Naive thymus-derived CD4-positive, alpha-beta T cell (primary cell): ENCODE measurements at regions not wholly inside any gene's neighbourhood (a gene's known extent, or its start where the extent isn't known, plus 50 kb on each side); places are given as distances from the start of the nearest gene placed in this dataset.

Experiments
- ATAC-seq: fragments of 150-1000 bp; cut with Tn5 transposase; 2 replicates; pipeline ENCODE4 v1.10.0; 2021; ENCODE audit warnings: mild to moderate bottlenecking, moderate library complexity
- CTCF ChIA-PET: fragments of 350-600 bp; sonication (Branson Sonifier 250); formaldehyde crosslinking; loops from one replicate; lab custom pipeline; 2021; ENCODE audit warnings: antibody characterized with exemption; lab: Charles Lee
- POLR2A ChIA-PET: fragments of 350-600 bp; sonication (Branson Sonifier 250); formaldehyde crosslinking; loops from one replicate; lab custom pipeline; 2021; ENCODE audit warnings: antibody characterized with exemption, inconsistent platforms; lab: Charles Lee
- DNase-seq, 9 donors: peaks; one replicate each; pipeline versions ENCODE4 v3.0.0 to v3.0.0-alpha.2; 2020 to 2022; ENCODE audit warnings: mixed read lengths in 1 of 9
- H3K27ac ChIP-seq: one replicate; pipeline ENCODE4 v1.7.0; 2013; ENCODE audit warnings: mild to moderate bottlenecking, low read depth, low read length, moderate library complexity
- H3K27me3 ChIP-seq, 2 donors: one replicate each; pipeline ENCODE4 v1.7.0; 2013; ENCODE audit warnings: low read length in 2 of 2, mild to moderate bottlenecking in 2 of 2, moderate library complexity in 2 of 2; ENCODE audit not compliant: control insufficient read depth in 2 of 2, insufficient read depth in 2 of 2
- H3K36me3 ChIP-seq, 3 experiments: 1 replicate in 2 of 3; 2 replicates in 1 of 3; pipeline ENCODE4 v1.7.0; 2013; ENCODE audit warnings: low read length in 3 of 3, mild to moderate bottlenecking in 3 of 3, moderate library complexity in 1 of 3; ENCODE audit not compliant: insufficient read depth in 3 of 3, control insufficient read depth in 2 of 3
- H3K4me1 ChIP-seq, 2 donors: one replicate each; pipeline ENCODE4 v1.7.0; 2013; ENCODE audit warnings: low read length in 2 of 2, mild to moderate bottlenecking in 2 of 2, moderate library complexity in 1 of 2; ENCODE audit not compliant: control insufficient read depth in 2 of 2, insufficient read depth in 2 of 2
- H3K4me3 ChIP-seq: 2 replicates; pipeline ENCODE4 v1.7.0; 2013; ENCODE audit warnings: mild to moderate bottlenecking, low read length
- H3K9me3 ChIP-seq, 3 experiments: 1 replicate in 2 of 3; 2 replicates in 1 of 3; pipeline ENCODE4 v1.7.0; 2013; ENCODE audit warnings: low read length in 3 of 3; ENCODE audit not compliant: control insufficient read depth in 2 of 3
- H3K27ac Mint-ChIP-seq, 9 donors: one replicate each; pipeline ENCODE4 v1.8.0; 2020 to 2022; ENCODE audit warnings: mixed read lengths in 9 of 9, mild to moderate bottlenecking in 8 of 9, moderate library complexity in 5 of 9, inconsistent platforms in 2 of 9
- H3K27me3 Mint-ChIP-seq, 5 donors: one replicate each; pipeline ENCODE4 v1.8.0; 2021 to 2022; ENCODE audit warnings: mixed read lengths in 5 of 5, mild to moderate bottlenecking in 1 of 5
- H3K36me3 Mint-ChIP-seq, 5 donors: one replicate each; pipeline ENCODE4 v1.8.0; 2020 to 2022; ENCODE audit warnings: mixed read lengths in 5 of 5, mild to moderate bottlenecking in 3 of 5, inconsistent platforms in 1 of 5
- H3K4me1 Mint-ChIP-seq, 7 donors: one replicate each; pipeline ENCODE4 v1.8.0; 2020 to 2022; ENCODE audit warnings: mixed read lengths in 7 of 7, mild to moderate bottlenecking in 3 of 7, inconsistent platforms in 1 of 7
- H3K4me3 Mint-ChIP-seq, 10 donors: one replicate each; pipeline ENCODE4 v1.8.0; 2020 to 2022; ENCODE audit warnings: mild to moderate bottlenecking in 10 of 10, mixed read lengths in 10 of 10, moderate library complexity in 6 of 10, inconsistent platforms in 2 of 10
- H3K9me3 Mint-ChIP-seq, 11 donors: one replicate each; pipeline ENCODE4 v1.8.0; 2020 to 2022; ENCODE audit warnings: mixed read lengths in 11 of 11, mild to moderate bottlenecking in 4 of 11, inconsistent platforms in 1 of 11, moderate library complexity in 1 of 11
- intact Hi-C, 2 donors: fragments of 100-400 bp; cut with micrococcal nuclease; formaldehyde crosslinking; loops; one replicate each; pipeline ENCODE4 v1.15.1; 2023

- intact Hi-C loops: no loop called here
- CTCF ChIA-PET: no interaction called here
- Mint-ChIP-seq H3K36me3 (no peaks in the 10 kb centered on the region), H3K9me3 (peaks cover 0 to 7% (median 0%) of the 10 kb centered on the region in 11 donors), H3K4me3 (no peak overlapping the region), H3K27me3 (no peaks in the 10 kb centered on the region), H3K4me1 (no peaks in the 10 kb centered on the region), H3K27ac (no peak overlapping the region)
- H3K4me1 ChIP-seq: no peaks in the 10 kb centered on the region
- no peaks in the 10 kb centered on the region for H3K36me3 ChIP-seq
- H3K27ac ChIP-seq: no peak overlapping the region
- ATAC-seq (no peak), DNase-seq (no peak)
- no peaks in the 10 kb centered on the region for H3K9me3 ChIP-seq
- POLR2A ChIA-PET: no interaction called here
- H3K4me3 ChIP-seq: no peak overlapping the region
- no peaks in the 10 kb centered on the region for H3K27me3 ChIP-seq
Measured at GRCh38 chr3:116552246-116552645, 107.0 kb upstream of the LSAMP start.

DNA sequence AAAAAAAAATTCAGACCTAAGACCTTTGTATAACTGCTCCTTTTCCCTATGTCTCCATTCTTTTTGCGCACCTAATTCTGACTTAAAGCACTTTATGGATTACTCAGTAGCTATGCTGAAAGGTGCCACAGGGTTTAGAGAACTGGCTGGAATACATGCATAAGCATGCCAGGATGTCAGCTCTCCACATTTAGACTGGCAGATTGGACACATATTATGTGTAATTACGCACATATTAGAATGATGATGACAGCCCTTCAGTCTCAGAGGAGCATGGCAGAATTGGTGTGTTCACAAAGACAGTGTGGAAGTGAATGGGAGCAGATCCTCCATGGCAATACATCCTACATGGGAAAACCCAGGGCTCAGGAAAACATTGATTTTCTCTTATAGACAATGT lies 108.1 kb upstream of the LSAMP start:
- Mint-ChIP-seq H3K9me3 (peaks cover 0 to 7% (median 0%) of the 10 kb centered on the region in 11 donors), H3K4me1 (no peaks in the 10 kb centered on the region), H3K27me3 (no peaks in the 10 kb centered on the region), H3K36me3 (no peaks in the 10 kb centered on the region), H3K4me3 (no peak overlapping the region), H3K27ac (no peak overlapping the region)
- no peaks in the 10 kb centered on the region for H3K9me3 ChIP-seq
- no peak for DNase-seq
- no peaks in the 10 kb centered on the region for H3K4me1 ChIP-seq
- POLR2A ChIA-PET: no interaction called here
- intact Hi-C loops: no loop called here
- CTCF ChIA-PET: no interaction called here
- no peak overlapping the region for H3K4me3 ChIP-seq
- no peaks in the 10 kb centered on the region for H3K27me3 ChIP-seq
- H3K27ac ChIP-seq: no peak overlapping the region
- no peak for ATAC-seq
- no peaks in the 10 kb centered on the region for H3K36me3 ChIP-seq

DNA sequence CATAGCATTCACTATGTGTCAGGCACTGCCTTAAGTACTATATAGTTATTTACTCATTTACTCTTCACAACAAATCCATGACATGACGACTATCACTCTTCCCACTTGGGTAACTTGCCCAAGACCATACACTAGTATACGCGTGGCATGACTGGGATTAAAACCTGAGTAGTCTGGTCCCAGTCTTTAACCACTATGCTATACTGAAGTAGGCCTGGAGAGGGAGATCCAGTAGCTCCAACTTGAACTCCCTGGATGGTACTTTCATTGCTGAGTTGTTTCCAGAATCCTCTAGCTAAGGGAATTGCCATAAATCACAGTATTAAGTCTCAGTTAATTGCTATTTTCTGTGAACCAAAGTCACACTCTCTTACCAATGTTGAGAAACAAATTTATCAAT lies 116.2 kb upstream of the LSAMP start:
- Mint-ChIP-seq H3K4me1 (no peaks in the 10 kb centered on the region), H3K27me3 (no peaks in the 10 kb centered on the region), H3K36me3 (no peaks in the 10 kb centered on the region), H3K27ac (no peak overlapping the region), H3K4me3 (no peak overlapping the region), H3K9me3 (peaks cover 0 to 12% (median 3%) of the 10 kb centered on the region in 11 donors)
- Histone ChIP-seq H3K27me3 (no peaks in the 10 kb centered on the region), H3K36me3 (no peaks in the 10 kb centered on the region), H3K4me3 (no peak overlapping the region), H3K9me3 (no peaks in the 10 kb centered on the region), H3K4me1 (no peaks in the 10 kb centered on the region), H3K27ac (no peak overlapping the region)
- CTCF ChIA-PET: no interaction called here
- no peak for DNase-seq
- POLR2A ChIA-PET: no interaction called here
- intact Hi-C loops: no loop called here
- no peak for ATAC-seq

GRCh38 chr3:116563351-116563750 lies 118.1 kb upstream of the LSAMP start:
- DNase-seq (no peak), ATAC-seq (no peak)
- POLR2A ChIA-PET: no interaction called here
- Histone ChIP-seq H3K27me3 (no peaks in the 10 kb centered on the region), H3K4me1 (no peaks in the 10 kb centered on the region), H3K9me3 (no peaks in the 10 kb centered on the region), H3K36me3 (no peaks in the 10 kb centered on the region), H3K27ac (no peak overlapping the region), H3K4me3 (no peak overlapping the region)
- intact Hi-C loops: no loop called here
- Mint-ChIP-seq H3K9me3 (peaks cover 0 to 17% (median 3%) of the 10 kb centered on the region in 11 donors), H3K4me1 (no peaks in the 10 kb centered on the region), H3K27me3 (no peaks in the 10 kb centered on the region), H3K4me3 (no peak overlapping the region), H3K27ac (no peak overlapping the region), H3K36me3 (no peaks in the 10 kb centered on the region)
- CTCF ChIA-PET: no interaction called here

- no peak for DNase-seq
- H3K27me3 Mint-ChIP-seq: no peaks in the 10 kb centered on the region
- Histone ChIP-seq H3K4me3 (no peak overlapping the region), H3K9me3 (no peaks in the 10 kb centered on the region), H3K27ac (no peak overlapping the region), H3K36me3 (no peaks in the 10 kb centered on the region), H3K27me3 (no peaks in the 10 kb centered on the region), H3K4me1 (no peaks in the 10 kb centered on the region)
- H3K4me1 Mint-ChIP-seq: no peaks in the 10 kb centered on the region
- no peak overlapping the region for H3K4me3 Mint-ChIP-seq
- no peak overlapping the region for H3K27ac Mint-ChIP-seq
- no peak for ATAC-seq
- ChIA-PET POLR2A (no interaction called here), CTCF (no interaction called here)
- peaks cover 0 to 18% (median 2%) of the 10 kb centered on the region in 11 donors for H3K9me3 Mint-ChIP-seq
- H3K36me3 Mint-ChIP-seq: no peaks in the 10 kb centered on the region
- intact Hi-C loops: no loop called here
Measured at GRCh38 chr3:116566478-116566960, 121.2 kb upstream of the LSAMP start.

DNA sequence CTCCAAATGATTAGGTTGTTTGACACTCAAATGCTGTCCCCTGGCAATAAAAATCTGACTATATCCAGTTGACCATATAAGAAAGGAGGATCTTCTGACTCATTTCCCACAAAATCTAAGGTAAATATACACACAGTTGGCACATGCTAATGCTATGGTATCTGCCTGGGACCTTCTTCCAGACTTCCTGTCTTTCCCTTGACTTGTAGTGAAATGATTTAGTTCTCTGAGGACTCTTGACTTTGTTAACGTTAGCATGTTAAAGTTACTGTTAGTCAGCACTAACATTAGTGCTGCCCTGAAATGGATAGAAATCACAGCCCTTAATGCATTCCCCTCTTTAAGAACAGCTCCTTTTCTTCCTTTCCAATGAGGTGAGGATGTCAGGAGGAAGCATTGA lies 124.3 kb upstream of the LSAMP start:
- no peak overlapping the region for H3K4me3 Mint-ChIP-seq
- Histone ChIP-seq H3K4me1 (no peaks in the 10 kb centered on the region), H3K27me3 (no peaks in the 10 kb centered on the region), H3K9me3 (no peaks in the 10 kb centered on the region), H3K4me3 (no peak overlapping the region), H3K36me3 (no peaks in the 10 kb centered on the region), H3K27ac (no peak overlapping the region)
- ChIA-PET POLR2A (no interaction called here), CTCF (no interaction called here)
- no peaks in the 10 kb centered on the region for H3K27me3 Mint-ChIP-seq
- DNase-seq: no peak
- H3K27ac Mint-ChIP-seq: no peak overlapping the region
- no peaks in the 10 kb centered on the region for H3K36me3 Mint-ChIP-seq
- no peaks in the 10 kb centered on the region for H3K4me1 Mint-ChIP-seq
- no peak for ATAC-seq
- H3K9me3 Mint-ChIP-seq: peaks cover 0 to 19% (median 5%) of the 10 kb centered on the region in 11 donors
- intact Hi-C loops: no loop called here

DNA sequence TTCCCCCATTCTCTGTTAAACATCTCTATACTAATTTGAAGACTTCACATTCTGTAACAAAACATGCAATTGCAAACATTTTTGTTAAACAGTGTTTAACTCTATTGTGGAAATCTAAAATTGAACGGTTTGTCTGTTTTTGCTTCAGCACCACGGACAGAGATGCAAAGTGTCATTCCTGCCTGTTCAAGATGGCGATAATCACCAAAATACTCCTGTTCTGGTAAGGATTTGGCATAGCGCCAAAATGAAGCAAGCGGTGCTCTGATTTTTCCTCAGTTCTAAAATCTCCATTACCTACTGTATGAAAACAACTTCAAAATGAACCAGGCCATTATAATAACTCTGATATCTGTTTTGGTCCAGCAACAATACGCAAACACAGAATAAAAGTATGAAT lies 129.7 kb upstream of the TUSC7 start:
- Histone ChIP-seq H3K27me3 (no peaks in the 10 kb centered on the region), H3K27ac (no peak overlapping the region), H3K36me3 (no peaks in the 10 kb centered on the region), H3K4me1 (no peaks in the 10 kb centered on the region), H3K9me3 (no peaks in the 10 kb centered on the region), H3K4me3 (no peak overlapping the region)
- ChIA-PET CTCF (no interaction called here), POLR2A (no interaction called here)
- DNase-seq: no peak
- H3K4me3 Mint-ChIP-seq: no peak overlapping the region
- H3K27me3 Mint-ChIP-seq: no peaks in the 10 kb centered on the region
- peaks cover 0 to 18% (median 7%) of the 10 kb centered on the region in 11 donors for H3K9me3 Mint-ChIP-seq
- no peak overlapping the region for H3K27ac Mint-ChIP-seq
- H3K4me1 Mint-ChIP-seq: no peaks in the 10 kb centered on the region
- ATAC-seq: no peak
- intact Hi-C loops: no loop called here
- no peaks in the 10 kb centered on the region for H3K36me3 Mint-ChIP-seq
